WI38 (cell line): ENCODE measurements at regions not wholly inside any gene's neighbourhood (a gene's known extent, or its start where the extent isn't known, plus 50 kb on each side); places are given as distances from the start of the nearest gene placed in this dataset.

Source experiments
- H3K4me3 ChIP-seq: 2 replicates; pipeline ENCODE4 v1.5.1; 2011; ENCODE audit warnings: low read depth, mild to moderate bottlenecking, control low read depth, low read length
- TF ChIP-seq, protein P1 (sequence below): IDR thresholded peaks from 2 replicates; pipeline ENCODE4 v1.5.1; 2012; ENCODE audit warnings: low read depth, mild to moderate bottlenecking, control low read depth, low read length

DNA sequence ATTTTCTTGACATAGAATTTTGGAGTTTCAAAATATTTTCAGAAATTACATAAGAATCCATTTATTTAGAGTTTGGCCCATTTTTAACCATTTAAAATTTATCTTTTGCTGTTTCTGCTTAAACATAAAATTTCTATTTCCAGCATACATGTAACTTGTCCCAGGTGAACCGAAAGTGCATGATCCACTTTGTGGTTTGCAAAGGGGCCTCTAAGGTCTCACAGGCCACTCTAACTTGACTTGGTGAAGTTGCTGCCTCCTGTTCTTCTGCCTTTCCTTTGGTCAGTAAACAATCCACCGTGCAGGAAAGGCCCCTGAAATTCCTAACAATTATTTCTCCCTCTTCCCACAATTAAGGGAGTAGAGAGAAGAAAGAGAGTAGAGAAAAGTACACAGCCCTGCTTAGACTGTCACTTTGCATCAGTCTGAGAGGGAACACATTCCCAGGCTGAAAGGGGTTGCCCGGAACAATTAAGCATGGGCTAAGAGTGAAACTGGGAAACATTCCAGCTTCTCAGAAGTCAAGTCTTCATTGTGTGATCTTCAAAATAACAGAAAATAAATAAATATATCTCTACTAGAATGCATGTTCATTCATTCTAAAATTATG, 79.5 kb upstream of the SEMA3A start:
- TF ChIP-seq, protein P1, sequence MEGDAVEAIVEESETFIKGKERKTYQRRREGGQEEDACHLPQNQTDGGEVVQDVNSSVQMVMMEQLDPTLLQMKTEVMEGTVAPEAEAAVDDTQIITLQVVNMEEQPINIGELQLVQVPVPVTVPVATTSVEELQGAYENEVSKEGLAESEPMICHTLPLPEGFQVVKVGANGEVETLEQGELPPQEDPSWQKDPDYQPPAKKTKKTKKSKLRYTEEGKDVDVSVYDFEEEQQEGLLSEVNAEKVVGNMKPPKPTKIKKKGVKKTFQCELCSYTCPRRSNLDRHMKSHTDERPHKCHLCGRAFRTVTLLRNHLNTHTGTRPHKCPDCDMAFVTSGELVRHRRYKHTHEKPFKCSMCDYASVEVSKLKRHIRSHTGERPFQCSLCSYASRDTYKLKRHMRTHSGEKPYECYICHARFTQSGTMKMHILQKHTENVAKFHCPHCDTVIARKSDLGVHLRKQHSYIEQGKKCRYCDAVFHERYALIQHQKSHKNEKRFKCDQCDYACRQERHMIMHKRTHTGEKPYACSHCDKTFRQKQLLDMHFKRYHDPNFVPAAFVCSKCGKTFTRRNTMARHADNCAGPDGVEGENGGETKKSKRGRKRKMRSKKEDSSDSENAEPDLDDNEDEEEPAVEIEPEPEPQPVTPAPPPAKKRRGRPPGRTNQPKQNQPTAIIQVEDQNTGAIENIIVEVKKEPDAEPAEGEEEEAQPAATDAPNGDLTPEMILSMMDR: no peak
- no peak overlapping the region for H3K4me3 ChIP-seq

DNA sequence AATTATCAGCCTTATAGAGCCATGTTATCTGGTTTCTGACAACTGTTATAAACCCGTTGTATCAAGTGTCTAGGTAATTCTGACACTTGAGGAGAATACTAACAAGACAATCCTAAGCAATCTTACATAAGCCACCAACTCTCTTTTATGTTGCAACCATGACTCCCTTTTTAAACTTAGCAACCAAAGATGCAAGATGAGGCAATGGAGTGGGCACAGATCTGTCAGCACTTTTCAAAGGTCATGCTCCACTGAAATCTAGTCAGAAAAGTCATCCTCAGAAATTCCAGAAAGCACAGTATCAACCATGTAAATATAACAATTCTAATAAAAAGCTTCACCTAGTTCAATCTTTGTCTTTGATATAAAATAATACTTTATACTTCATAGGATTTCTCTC, 77.0 kb upstream of the SEMA3A start:
- TF ChIP-seq, protein P1: no peak
- no peak overlapping the region for H3K4me3 ChIP-seq

DNA sequence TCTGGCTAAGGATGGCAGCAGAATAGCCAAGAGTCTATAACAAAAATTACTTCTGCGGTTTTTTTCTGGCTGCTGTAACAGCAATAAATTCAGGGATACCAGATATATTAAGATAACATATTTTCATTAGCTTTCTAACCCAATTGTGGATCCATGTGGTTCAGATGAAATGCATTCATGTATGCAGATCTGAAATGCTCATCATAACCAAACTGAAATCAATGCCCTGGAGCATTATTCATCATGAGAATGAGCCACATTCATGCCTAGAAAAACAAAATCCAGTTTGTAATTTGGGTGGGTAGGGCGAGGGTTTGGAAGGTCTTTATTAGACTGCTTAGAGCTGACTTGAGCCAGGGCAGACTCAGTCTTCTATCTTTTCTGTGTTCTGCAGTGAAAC, 69.8 kb upstream of the SEMA3A start:
- TF ChIP-seq, protein P1: no peak
- no peak overlapping the region for H3K4me3 ChIP-seq

DNA sequence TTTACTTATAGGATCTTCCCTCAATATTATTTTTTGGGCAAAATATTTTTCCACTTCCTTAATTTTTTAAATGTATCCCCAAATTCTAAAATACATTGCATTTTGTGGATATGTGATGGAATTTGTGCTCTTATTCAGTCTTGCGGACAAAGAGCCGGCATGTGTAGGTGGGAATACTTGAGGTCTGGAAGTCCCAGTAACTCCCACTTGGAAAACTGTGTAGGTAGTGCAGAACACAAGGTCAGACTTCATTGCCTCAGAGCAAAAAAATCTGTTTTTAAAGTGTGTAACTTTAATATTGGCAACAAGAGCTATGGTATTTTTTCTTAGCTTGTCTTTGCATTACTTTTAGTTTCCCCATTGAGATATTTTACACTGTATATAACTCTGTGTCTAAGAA, 68.5 kb upstream of the SEMA3A start:
- TF ChIP-seq, protein P1: no peak
- H3K4me3 ChIP-seq: no peak overlapping the region

DNA sequence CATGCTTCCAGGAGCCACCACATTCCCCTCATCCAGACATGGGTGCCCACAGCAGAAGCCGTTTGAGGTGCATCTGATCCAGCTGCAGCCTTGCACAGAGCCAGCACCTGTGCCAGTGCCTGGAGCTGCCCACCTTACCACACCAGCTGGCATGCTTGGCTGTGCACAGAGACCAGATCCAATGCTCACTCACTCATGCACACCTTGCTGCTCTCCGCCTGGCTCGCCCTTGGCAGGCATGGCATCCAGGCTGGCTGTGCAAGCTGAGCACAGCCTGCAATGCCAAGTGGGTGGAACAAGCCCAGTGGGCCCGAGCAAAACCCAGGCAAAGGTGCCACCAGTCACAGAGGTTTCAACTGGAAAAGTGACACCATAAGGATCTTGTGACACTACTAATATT, 66.9 kb upstream of the SEMA3A start:
- H3K4me3 ChIP-seq: no peak overlapping the region
- TF ChIP-seq, protein P1: no peak

DNA sequence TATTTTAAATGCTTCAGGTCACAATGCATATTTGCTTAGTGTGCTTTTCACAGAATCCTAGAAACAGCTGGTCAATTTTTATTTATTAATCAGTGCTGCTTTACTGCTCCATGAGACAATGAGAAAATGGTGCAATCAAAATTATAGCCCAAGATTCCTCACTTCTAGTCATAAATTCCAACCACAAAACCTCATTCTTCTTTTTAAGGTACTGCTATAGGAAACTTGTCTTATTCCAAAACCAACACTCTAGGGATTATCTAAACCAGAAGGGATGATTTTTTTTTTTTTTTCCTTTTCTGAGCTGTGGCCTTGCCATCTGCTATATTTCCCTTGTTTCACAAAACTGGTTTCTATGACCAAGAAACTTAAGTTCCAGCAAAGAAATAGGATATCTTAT, 64.0 kb upstream of the SEMA3A start:
- H3K4me3 ChIP-seq: no peak overlapping the region
- TF ChIP-seq, protein P1: no peak

DNA sequence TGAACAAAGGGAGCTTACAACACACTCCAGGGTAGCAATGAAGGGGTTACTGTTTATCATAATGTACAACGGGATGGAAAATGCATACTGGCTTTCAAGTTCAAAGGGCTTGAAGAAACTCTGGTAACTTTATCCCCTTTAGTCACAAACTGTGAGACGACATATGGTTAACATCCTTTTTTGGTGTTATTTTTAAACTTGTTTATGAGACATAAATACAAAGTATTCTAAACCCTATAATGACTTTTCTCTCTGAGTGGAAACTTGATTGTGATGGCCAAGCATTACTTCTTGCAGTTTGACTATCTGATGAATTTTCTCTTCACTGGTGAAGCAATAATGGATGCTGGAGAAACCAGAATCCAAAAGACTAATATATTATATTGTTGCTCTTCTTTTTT, 62.0 kb upstream of the SEMA3A start:
- TF ChIP-seq, protein P1: no peak
- no peak overlapping the region for H3K4me3 ChIP-seq
